Thyroid gland (tissue), 4 donors: ENCODE measurements at regions not wholly inside any gene's neighbourhood (a gene's known extent, or its start where the extent isn't known, plus 50 kb on each side); places are given as distances from the start of the nearest gene placed in this dataset.

Source experiments
- POLR2A ChIP-seq, 2 donors: fragments of 450-650 bp; IDR thresholded peaks; one replicate each; pipeline ENCODE4 v1.6.1; 2017; ENCODE audit warnings: antibody characterized with exemption in 2 of 2, mild to moderate bottlenecking in 2 of 2, moderate library complexity in 1 of 2
- TF ChIP-seq, protein P1 (sequence below), 6 experiments: fragments of 200-600 bp in 3 of 6; fragments of 450-650 bp in 3 of 6; sonication (generic) in 3 of 6; IDR thresholded peaks; one replicate each; pipeline ENCODE4 v1.5.1; 2016 to 2019; ENCODE audit warnings: antibody characterized with exemption in 6 of 6, mild to moderate bottlenecking in 2 of 6, inconsistent platforms in 1 of 6, moderate library complexity in 1 of 6

GRCh38 chr19:31534786-31535657 lies 185.8 kb upstream of the TSHZ3 start:
- TF ChIP-seq, protein P1, sequence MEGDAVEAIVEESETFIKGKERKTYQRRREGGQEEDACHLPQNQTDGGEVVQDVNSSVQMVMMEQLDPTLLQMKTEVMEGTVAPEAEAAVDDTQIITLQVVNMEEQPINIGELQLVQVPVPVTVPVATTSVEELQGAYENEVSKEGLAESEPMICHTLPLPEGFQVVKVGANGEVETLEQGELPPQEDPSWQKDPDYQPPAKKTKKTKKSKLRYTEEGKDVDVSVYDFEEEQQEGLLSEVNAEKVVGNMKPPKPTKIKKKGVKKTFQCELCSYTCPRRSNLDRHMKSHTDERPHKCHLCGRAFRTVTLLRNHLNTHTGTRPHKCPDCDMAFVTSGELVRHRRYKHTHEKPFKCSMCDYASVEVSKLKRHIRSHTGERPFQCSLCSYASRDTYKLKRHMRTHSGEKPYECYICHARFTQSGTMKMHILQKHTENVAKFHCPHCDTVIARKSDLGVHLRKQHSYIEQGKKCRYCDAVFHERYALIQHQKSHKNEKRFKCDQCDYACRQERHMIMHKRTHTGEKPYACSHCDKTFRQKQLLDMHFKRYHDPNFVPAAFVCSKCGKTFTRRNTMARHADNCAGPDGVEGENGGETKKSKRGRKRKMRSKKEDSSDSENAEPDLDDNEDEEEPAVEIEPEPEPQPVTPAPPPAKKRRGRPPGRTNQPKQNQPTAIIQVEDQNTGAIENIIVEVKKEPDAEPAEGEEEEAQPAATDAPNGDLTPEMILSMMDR (IDR thresholded peaks at IDR 0.05) = no peak
- no peak for TF ChIP-seq POLR2A (IDR thresholded peaks at IDR 0.05)
